Mesothelial cell of epicardium (in vitro differentiated cells): ENCODE measurements at regions not wholly inside any gene's neighbourhood (a gene's known extent, or its start where the extent isn't known, plus 50 kb on each side); places are given as distances from the start of the nearest gene placed in this dataset.

Source experiments
- DNase-seq, 2 experiments: peaks; one replicate each; pipeline ENCODE4 v3.0.0; 2021; ENCODE audit warnings: low spot score in 2 of 2; ENCODE audit not compliant: unreplicated experiment in 2 of 2
- H3K27ac Mint-ChIP-seq: 2 replicates; pipeline ENCODE4 v1.8.0; 2021; ENCODE audit warnings: mixed read lengths
- H3K27me3 Mint-ChIP-seq: 2 replicates; pipeline ENCODE4 v1.8.0; 2021; ENCODE audit warnings: low read depth, mixed read lengths
- H3K36me3 Mint-ChIP-seq: 2 replicates; pipeline ENCODE4 v1.8.0; 2021; ENCODE audit warnings: mixed read lengths
- H3K4me1 Mint-ChIP-seq: 2 replicates; pipeline ENCODE4 v1.8.0; 2021; ENCODE audit warnings: mixed read lengths
- H3K4me3 Mint-ChIP-seq: 2 replicates; pipeline ENCODE4 v1.8.0; 2021; ENCODE audit warnings: mild to moderate bottlenecking, moderate library complexity, mixed read lengths
- H3K9me3 Mint-ChIP-seq: 2 replicates; pipeline ENCODE4 v1.8.0; 2021; ENCODE audit warnings: mixed read lengths
- CTCF ChIP-seq: fragments of 200-600 bp; sonication (generic); IDR thresholded peaks from one replicate; pipeline ENCODE4 v1.5.0; 2021; ENCODE audit warnings: antibody characterized with exemption; ENCODE audit not compliant: unreplicated experiment

GRCh38 chr10:15985690-15986089 lies 125.4 kb upstream of the MINDY3 start:
- Mint-ChIP-seq H3K36me3 (no peaks in the 10 kb centered on the region), H3K27me3 (no peaks in the 10 kb centered on the region), H3K4me1 (no peaks in the 10 kb centered on the region), H3K9me3 (no peaks in the 10 kb centered on the region), H3K4me3 (no peak overlapping the region), H3K27ac (no peak overlapping the region)
- no peak for TF ChIP-seq CTCF
- no peak for DNase-seq

GRCh38 chr10:15990535-15991129 lies 130.3 kb upstream of the MINDY3 start:
- H3K36me3 Mint-ChIP-seq, result no peaks in the 10 kb centered on the region

GRCh38 chr10:15997313-15997712 lies 137.0 kb upstream of the MINDY3 start:
- no peak for TF ChIP-seq CTCF
- Mint-ChIP-seq H3K27me3 (no peaks in the 10 kb centered on the region), H3K9me3 (peaks cover 20% of the 10 kb centered on the region), H3K4me3 (no peak overlapping the region), H3K27ac (no peak overlapping the region), H3K4me1 (no peaks in the 10 kb centered on the region), H3K36me3 (no peaks in the 10 kb centered on the region)
- no peak for DNase-seq

More at GRCh38 chr10:15990535-15991129, 130.3 kb upstream of the MINDY3 start:
- no peak for TF ChIP-seq CTCF
- H3K4me1 Mint-ChIP-seq, result no peaks in the 10 kb centered on the region
- no peak for DNase-seq
- H3K27ac Mint-ChIP-seq, result no peak overlapping the region
- no peaks in the 10 kb centered on the region for H3K27me3 Mint-ChIP-seq
- no peak overlapping the region for H3K4me3 Mint-ChIP-seq
- peaks cover 9% of the 10 kb centered on the region for H3K9me3 Mint-ChIP-seq

GRCh38 chr10:16001581-16001980 lies 141.3 kb upstream of the MINDY3 start:
- peaks cover 35% of the 10 kb centered on the region for H3K9me3 Mint-ChIP-seq
- TF ChIP-seq CTCF, result no peak
- H3K27ac Mint-ChIP-seq, result no peak overlapping the region
- no peak overlapping the region for H3K4me3 Mint-ChIP-seq
- no peaks in the 10 kb centered on the region for H3K36me3 Mint-ChIP-seq
- no peak for DNase-seq
- H3K4me1 Mint-ChIP-seq, result no peaks in the 10 kb centered on the region
- H3K27me3 Mint-ChIP-seq, result no peaks in the 10 kb centered on the region

GRCh38 chr10:16009785-16010184 lies 149.5 kb upstream of the MINDY3 start:
- Mint-ChIP-seq H3K4me1 (no peaks in the 10 kb centered on the region), H3K36me3 (no peaks in the 10 kb centered on the region), H3K9me3 (peaks cover 14% of the 10 kb centered on the region), H3K4me3 (no peak overlapping the region), H3K27ac (no peak overlapping the region), H3K27me3 (peaks cover 8% of the 10 kb centered on the region)
- DNase-seq, result no peak
- TF ChIP-seq CTCF, result no peak

GRCh38 chr10:16011548-16011947 lies 151.2 kb upstream of the MINDY3 start:
- DNase-seq, result no peak
- Mint-ChIP-seq H3K4me3 (no peak overlapping the region), H3K27me3 (peaks cover 11% of the 10 kb centered on the region), H3K36me3 (no peaks in the 10 kb centered on the region), H3K27ac (no peak overlapping the region), H3K4me1 (no peaks in the 10 kb centered on the region), H3K9me3 (no peaks in the 10 kb centered on the region)
- TF ChIP-seq CTCF, result no peak
